GM21528 (cell line): ENCODE measurements at regions not wholly inside any gene's neighbourhood (a gene's known extent, or its start where the extent isn't known, plus 50 kb on each side); places are given as distances from the start of the nearest gene placed in this dataset.

Experiments
- ATAC-seq: cut with Tn5 transposase; IDR thresholded peaks from one replicate; pipeline ENCODE4 v1.9.1; 2021; ENCODE audit warnings: mild to moderate bottlenecking, moderate library complexity; ENCODE audit not compliant: unreplicated experiment, low FRiP score

DNA sequence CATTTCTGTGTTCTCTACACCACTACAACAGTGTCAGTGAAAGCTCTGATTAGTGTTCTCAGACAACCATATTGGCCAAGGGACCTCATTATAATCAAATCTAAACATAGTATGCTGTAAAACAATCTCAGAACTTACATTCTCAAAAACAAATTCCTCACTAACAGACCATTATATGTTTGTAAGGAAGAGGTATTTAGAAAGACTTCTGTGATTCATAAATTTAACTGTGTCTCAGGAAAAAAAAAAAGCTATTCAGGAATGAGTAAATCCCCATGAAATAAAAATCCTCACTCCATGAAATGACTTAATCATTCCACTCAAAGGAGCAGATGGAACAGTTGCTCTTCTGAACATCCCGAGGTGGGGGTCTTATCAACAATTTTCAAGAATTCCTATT, 413.0 kb downstream of the CDH2 start:
- no peak for ATAC-seq

GRCh38 chr18:27763341-27763740, 413.6 kb downstream of the CDH2 start:
- no peak for ATAC-seq

- no peak for ATAC-seq
These were observed 414.9 kb downstream of the CDH2 start for GRCh38 chr18:27762054-27762453.

DNA sequence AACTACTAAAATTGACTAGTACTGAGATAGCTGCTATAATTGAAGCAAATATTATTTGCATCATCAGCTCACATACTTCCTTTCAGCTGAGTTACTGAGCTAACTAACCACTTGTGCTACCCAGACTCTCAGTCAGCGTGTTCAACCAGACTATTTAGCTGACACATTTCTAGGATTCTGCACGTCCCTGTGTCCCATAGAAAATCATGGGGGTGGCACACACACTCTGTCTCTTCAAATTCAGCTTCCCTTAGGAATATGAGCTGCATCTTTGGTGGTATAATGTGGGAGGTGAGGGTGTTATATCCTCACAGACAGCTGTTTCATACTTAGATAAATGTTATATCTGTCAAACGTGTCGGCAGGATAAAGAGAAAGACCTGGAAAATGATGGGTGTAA, 424.0 kb downstream of the CDH2 start:
- no peak for ATAC-seq

DNA sequence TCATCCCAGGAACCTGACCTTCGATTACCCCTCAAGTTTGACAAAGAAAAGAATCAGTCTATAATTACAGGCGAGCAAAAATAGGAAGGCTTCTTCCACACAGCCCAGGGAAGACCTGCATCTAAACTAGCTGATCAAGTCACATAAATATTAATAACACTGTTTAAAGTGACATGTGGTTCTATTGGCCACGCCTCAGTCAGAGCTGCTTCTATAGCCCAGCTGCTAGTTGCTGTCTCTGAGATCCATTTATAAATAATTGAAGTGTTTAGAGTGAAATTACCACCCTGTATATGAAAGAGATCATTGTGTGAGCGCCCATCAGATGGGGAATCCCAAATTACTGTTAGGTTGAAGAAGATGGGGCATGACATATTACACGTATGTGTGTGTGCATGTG, 426.0 kb downstream of the CDH2 start:
- no peak for ATAC-seq

- ATAC-seq: no peak
These were observed 426.9 kb downstream of the CDH2 start for GRCh38 chr18:27750014-27750413.

DNA sequence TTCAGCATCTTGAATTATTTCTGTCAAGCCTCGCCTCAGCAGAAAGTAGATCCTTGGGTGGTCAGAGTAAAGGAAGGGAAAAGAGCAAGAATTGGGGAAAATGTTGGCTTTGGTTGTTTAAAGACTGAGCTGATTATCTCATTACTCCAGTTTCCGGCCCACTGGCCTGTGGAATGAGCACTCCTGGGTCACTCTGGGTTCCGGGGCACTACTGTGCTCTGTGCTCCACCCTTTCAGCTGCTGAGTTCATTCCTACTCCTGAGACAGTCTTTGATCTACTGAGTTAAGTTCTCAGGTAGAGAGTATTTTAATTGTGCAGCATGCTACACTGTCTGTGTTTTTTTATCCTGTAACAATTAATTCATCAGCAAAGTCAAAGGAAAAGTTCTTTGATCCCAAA, 427.7 kb downstream of the CDH2 start:
- ATAC-seq: no peak

GRCh38 chr18:27746241-27746640, 430.7 kb downstream of the CDH2 start:
- no peak for ATAC-seq

DNA sequence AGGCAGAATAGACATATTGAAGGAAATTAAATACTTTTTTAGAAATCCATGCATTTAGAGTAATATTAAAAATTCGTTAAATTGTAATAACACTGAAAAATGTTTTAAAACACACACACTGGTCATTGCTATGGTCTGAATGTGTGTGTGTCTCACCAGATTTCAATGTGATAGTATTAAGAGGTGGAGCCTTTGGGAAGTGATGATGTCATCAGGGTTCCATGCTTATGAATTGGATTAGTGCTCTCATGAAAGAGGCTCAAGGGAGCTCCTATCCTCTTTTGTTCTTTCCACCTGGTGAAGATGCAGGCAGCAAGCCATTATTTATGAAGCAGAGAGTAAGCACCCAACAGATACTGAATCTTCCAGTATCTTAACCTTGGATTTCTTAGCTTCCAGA, 441.8 kb downstream of the CDH2 start:
- no peak for ATAC-seq

GRCh38 chr18:27731211-27731610, 445.7 kb downstream of the CDH2 start:
- no peak for ATAC-seq

- ATAC-seq: no peak
These were observed 448.3 kb downstream of the CDH2 start for GRCh38 chr18:27728659-27729058.

DNA sequence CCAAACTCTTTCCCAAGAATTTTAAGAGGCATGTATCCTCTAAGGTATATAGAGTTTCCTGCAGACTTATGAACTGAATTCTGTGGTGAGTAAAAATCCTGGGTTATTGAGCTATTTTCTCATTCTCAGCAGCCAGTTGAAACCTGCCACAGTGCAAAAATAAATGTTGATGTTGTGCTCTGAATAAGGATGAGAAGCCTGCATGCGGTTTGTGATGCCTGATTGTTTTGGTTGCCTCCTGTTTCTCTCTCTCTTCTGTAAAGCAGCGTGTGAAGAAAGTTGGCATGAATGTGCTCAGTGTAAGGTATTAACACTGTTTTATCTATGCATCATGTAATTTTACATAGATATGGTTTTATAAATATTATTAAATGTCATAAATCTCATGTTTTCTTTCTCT, 452.6 kb downstream of the CDH2 start:
- no peak for ATAC-seq

DNA sequence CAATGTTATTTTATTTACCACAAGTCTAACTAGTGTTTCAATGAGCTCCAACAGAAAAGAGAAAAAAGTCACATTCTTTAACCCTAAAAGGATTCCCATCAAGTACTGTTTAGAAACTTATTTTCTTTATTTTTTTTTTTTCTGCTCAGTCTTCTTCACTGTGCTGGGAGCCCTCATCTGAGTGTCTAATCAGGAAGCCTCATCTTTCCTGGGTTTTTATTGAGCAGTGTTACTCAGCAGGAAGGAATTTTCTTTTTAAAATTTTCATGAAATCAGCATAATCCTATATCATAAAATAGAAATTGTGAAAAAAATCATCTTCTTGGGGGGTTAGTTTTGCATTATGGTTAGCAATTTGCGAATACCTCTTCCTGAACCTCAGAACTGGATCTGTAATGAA, 453.8 kb downstream of the CDH2 start:
- ATAC-seq: no peak

DNA sequence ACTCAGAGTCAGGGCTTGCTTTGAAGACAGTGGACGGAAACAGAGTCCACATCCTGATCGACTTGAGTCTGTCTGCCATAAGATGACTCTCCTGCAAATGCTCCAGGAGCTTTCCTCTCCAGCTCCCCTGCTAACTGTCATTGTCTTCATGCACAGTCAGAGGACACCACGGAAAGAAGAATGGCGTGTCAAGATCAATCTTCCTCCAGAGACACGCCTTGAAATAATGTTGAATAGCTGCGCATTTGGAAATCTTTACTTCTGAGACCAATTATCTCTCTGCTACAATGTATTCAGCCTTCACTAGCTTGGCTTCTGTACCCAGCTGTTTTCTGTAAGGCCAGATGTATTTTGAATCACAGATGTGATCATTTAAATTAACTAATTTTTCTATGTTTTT, 457.2 kb downstream of the CDH2 start:
- ATAC-seq: no peak

GRCh38 chr18:27717816-27718215, 459.1 kb downstream of the CDH2 start:
- ATAC-seq: no peak

DNA sequence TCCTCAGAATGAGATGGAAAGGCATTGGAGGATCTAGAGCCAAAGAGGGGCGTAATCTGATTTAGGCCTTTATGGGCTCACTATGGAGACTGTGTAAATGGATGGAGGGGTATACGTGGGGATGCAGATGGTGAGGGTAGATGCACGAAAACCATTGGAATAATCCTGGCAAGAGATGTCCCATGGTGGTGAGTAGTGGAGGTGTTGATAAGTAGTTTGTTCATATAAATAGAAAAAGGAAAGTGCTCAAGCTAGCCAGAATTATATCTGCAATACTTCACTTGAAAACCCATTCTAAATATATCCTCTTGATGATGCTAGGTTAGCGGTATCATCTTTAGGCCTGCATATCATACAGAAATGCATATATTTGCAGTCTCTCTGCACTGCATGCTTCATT, 459.7 kb downstream of the CDH2 start:
- ATAC-seq: no peak

GRCh38 chr18:27715751-27716150, 461.2 kb downstream of the CDH2 start:
- no peak for ATAC-seq

GRCh38 chr18:27713738-27714095, 463.2 kb downstream of the CDH2 start:
- ATAC-seq: no peak

DNA sequence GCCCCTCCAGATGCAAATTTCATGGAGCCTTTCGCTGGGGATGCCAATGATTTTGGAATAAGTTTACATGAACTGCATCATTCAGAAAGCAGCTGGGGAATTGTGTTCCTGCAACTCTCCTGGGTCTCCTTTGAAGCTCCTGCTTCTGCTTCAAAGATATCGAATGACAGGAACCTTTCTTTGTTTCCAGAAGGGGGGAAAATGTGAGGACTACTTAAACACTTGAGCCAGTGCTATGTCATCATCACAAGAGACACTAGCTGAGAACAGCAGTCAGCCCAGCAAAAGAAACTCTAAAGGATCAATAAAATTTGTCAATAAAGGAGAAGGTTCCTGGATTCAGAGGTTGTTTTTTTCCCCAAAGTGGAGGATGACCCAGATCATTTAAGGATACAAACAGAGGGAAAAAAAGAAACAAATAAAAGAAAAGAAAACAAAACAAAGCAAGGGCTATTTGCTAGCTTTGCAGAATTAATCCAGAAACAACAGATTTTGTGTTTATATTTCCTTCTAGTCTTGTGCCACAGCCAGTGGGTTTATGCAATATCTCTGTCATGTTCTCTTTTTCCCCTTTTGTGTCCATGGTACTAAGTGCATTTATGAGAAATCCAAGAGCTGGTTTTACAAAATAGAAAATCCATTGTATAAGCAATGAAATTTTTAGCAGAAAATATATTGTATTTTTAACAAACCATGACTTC, 463.7 kb downstream of the CDH2 start:
- ATAC-seq: no peak

- ATAC-seq: no peak
These were observed 464.9 kb downstream of the CDH2 start for GRCh38 chr18:27712066-27712465.

DNA sequence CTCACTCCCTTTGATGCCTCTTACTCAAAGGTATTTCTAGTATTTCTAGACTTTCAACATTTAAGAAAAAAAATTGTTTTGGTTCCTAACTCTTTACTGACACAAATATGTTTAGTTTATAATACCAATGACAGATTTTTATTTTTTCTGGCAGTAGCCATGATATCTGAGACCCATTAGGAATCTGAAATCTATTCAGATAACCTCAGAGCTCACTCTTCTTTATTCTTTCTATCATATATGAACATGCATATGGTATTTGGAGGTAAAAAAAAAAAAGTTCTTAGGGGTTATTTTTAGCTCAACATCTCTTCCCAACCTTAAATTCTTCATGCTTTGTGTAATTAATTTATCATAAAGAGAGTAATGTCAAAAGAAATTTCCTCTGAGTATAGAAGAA, 465.5 kb downstream of the CDH2 start:
- ATAC-seq: no peak

DNA sequence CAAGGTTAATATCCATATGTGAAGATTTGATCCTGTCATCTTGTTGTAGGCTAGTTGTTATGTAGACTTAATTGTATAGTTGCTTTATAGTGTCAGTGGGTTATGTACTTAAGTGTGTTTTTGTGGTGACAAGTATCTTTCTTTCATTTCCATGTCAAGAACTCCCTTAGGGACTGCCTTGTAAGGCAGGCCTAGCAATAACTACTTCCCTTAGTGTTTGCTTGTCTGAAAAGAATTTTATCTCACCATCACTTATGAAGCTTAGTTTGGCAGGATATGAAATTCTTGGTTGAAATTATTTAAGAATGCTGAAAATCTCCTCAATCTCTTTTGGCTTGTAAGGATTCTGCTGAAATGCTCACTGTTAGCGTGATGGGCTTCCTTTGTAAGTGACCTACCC, 467.6 kb downstream of the CDH2 start:
- no peak for ATAC-seq

DNA sequence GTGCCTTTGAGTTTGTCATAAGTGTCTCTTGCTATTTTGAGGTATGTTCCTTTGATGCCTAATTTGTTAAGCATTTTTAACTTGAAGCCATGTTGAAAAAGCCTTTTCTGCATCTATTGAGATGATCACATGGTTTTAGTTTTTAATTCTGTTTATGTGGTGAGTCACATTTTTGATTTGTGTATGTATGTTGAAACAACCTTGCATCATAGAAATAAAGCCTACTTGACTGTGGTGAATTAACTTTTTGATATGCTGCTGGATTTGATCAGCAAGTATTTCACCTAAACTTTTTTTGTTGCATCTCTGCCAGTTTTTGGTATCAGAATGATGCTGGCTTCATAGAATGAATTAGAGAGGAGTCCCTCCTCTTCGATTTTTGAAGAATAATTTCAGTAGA, 469.7 kb downstream of the CDH2 start:
- ATAC-seq: no peak
